Endothelial cell of umbilical vein (primary cell): ENCODE measurements at regions not wholly inside any gene's neighbourhood (a gene's known extent, or its start where the extent isn't known, plus 50 kb on each side); places are given as distances from the start of the nearest gene placed in this dataset.

ENCODE experiments used
- EZH2 ChIP-seq: IDR thresholded peaks from 2 replicates; pipeline ENCODE4 v1.6.1; 2012; ENCODE audit warnings: borderline replicate concordance, low read depth, mild to moderate bottlenecking, moderate library complexity, low read length, inconsistent platforms; ENCODE audit not compliant: severe bottlenecking
- POLR2A ChIP-seq: IDR thresholded peaks from 2 replicates; pipeline ENCODE4 v1.6.1; 2012; ENCODE audit warnings: low read depth, mild to moderate bottlenecking, control low read depth, low read length
- POLR2AphosphoS5 ChIP-seq: IDR thresholded peaks from 2 replicates; pipeline ENCODE4 v1.6.1; 2012; ENCODE audit warnings: low read depth, mild to moderate bottlenecking, control low read depth, low read length, moderate library complexity; ENCODE audit not compliant: insufficient read depth

DNA sequence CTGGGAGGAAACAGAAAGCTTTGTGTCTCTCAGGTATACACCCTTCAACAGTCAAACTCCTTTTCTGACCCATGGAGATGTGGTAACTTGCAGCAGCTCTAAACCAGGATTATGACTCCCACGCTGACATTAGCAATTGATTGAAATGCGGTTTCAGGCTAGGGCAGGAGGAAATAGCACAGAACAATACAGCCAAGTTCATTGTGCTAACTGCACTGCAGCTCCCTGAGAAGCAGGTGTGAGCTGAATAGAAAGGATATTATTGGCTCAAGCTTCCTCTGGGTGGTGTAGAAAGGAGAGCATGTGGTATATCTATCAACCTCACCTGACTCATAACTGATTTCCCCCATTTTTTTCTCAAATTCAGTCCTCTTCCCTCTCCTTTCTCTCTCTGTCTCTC lies 612.3 kb upstream of the BTBD3 start:
- TF ChIP-seq POLR2AphosphoS5 (no peak), POLR2A (no peak), EZH2 (no peak)
